ENCODE measurements at regions not wholly inside any gene's neighbourhood (a gene's known extent, or its start where the extent isn't known, plus 50 kb on each side); places are given as distances from the start of the nearest gene placed in this dataset.

- Histone ChIP-seq H3K27ac (ENCODE audit: control insufficient read depth, insufficient read depth) (no peak overlapping the region), H3K4me3 (peak overlapping the region; percentile 30; the same call in 1 of the 2 replicates), H3K27me3 (replicated peaks in 1 of 2; ENCODE audit: control insufficient read depth in 2 of 2, insufficient read depth in 2 of 2, low read length in 1 of 2) (peaks cover 3 to 5% of the 10 kb centered on the region in 2 experiments; a peak in 2 of 4 replicates), H3K79me2 (ENCODE audit: control insufficient read depth, insufficient read depth, low read length) (no peaks in the 10 kb centered on the region), H3K9me3 (replicated peaks; ENCODE audit: control insufficient read depth, insufficient read depth, low read length) (no peaks in the 10 kb centered on the region; the same call in 2 of the 3 replicates), H3K36me3 (ENCODE audit: control insufficient read depth in 2 of 2, insufficient read depth in 2 of 2, low read length in 1 of 2) (no peaks in the 10 kb centered on the region), H2AFZ (ENCODE audit: control insufficient read depth, low read depth, low read length) (no peak overlapping the region), H4K20me1 (ENCODE audit: control insufficient read depth, insufficient read depth) (no peaks in the 10 kb centered on the region; the same call in 1 of the 2 replicates), H3K4me1 (ENCODE audit: control insufficient read depth, insufficient read depth, low read length) (peaks cover 21% of the 10 kb centered on the region), H3K4me2 (ENCODE audit: control insufficient read depth, insufficient read depth) (peak overlapping the region; percentile 67), H3K9ac (ENCODE audit: control insufficient read depth, insufficient read depth, low read length) (no peak overlapping the region)
- WGBS (ENCODE audit: insufficient coverage, insufficient replicate concordance, low lambda C conversion rate, missing lambda C conversion rate), result 100% methylated on average over 1 of the region's 1 CpG
- CTCF ChIA-PET, result interaction anchor here (0.6 to 1.4 kb wide), 2 partner anchors 10 to 1795 kb away, joined by 3 to 6 read pairs; no protein-coding TSS in a partner anchor
- RAD21 ChIA-PET (ENCODE audit: unreplicated experiment), result interaction anchor here (0.8 kb wide), 1 partner anchor 149 kb away, joined by 3 read pairs; no protein-coding TSS in a partner anchor
- intact Hi-C loops (cut with micrococcal nuclease; ENCODE audit: unreplicated experiment), result no loop called here
- no peak for DNase-seq (ENCODE audit: low read depth, low spot score)
- no peak for FAIRE-seq
- TF ChIP-seq HDAC6 (IDR thresholded peaks at IDR 0.05; ENCODE audit: unreplicated experiment) (no peak), RAD51 (IDR thresholded peaks at IDR 0.05) (no peak), MTA2 (IDR thresholded peaks at IDR 0.05; ENCODE audit: low read depth) (no peak), ZNF622 (IDR thresholded peaks at IDR 0.05) (no peak), ATF7 (IDR thresholded peaks at IDR 0.05; ENCODE audit: low read depth) (no peak), ZBTB40 (IDR thresholded peaks at IDR 0.05; ENCODE audit: borderline replicate concordance) (no peak), BRCA1 (IDR thresholded peaks at IDR 0.05; ENCODE audit: low read depth, low read length) (no peak), HDAC2 (IDR thresholded peaks at IDR 0.05) (no peak), JUND (IDR thresholded peaks at IDR 0.05; ENCODE audit: low read depth, low read length) (no peak), ETV6 (conservative IDR thresholded peaks at IDR 0.05 in 1 of 2, IDR thresholded peaks at IDR 0.05 in 1 of 2; ENCODE audit: borderline replicate concordance in 1 of 2, low read depth in 1 of 2) (no peak), SRF (IDR thresholded peaks at IDR 0.05; ENCODE audit: low read depth in 2 of 2, low read length in 2 of 2) (no peak), CHD2 (IDR thresholded peaks at IDR 0.05; ENCODE audit: borderline replicate concordance, low read depth, low read length) (no peak), CBX3 (IDR thresholded peaks at IDR 0.05; ENCODE audit: borderline replicate concordance, low read depth) (no peak), BCL11A (IDR thresholded peaks at IDR 0.05; ENCODE audit: low read depth, low read length) (no peak)
- POLR2A ChIA-PET, result interaction anchor here (0.6 kb wide), 2 partner anchors 35 to 131 kb away, joined by 3 read pairs; no protein-coding TSS in a partner anchor
- ATAC-seq, result no peak
- no TSS peak for BruUV-seq (replicated peaks)
- in situ Hi-C loops (cut with MboI), result no loop called here
- SMC1A ChIA-PET (ENCODE audit: uncharacterized antibody, unreplicated experiment), result interaction anchor here (0.7 kb wide), 1 partner anchor 9 kb away, joined by 3 read pairs; no protein-coding TSS in a partner anchor
Observed at GRCh38 chr3:43965656-43966055, 274.9 kb downstream of the ABHD5 start.
